ENCODE measurements at regions not wholly inside any gene's neighbourhood (a gene's known extent, or its start where the extent isn't known, plus 50 kb on each side); places are given as distances from the start of the nearest gene placed in this dataset.

GRCh38 chr21:35396655-35397054 lies 347.6 kb upstream of the RUNX1 start:
- TF ChIP-seq POLR2A (IDR thresholded peaks at IDR 0.05; ENCODE audit: low read length) (no peak), GATA1 (IDR thresholded peaks at IDR 0.05; ENCODE audit: low read depth, low read length) (no peak)

All from erythroblast (primary cell).